BLaER1 treated with 17β-estradiol and CSF1 and Interleukin-3, amounts not matched to agents 10 nM and 100 nM (cell line): ENCODE measurements at regions not wholly inside any gene's neighbourhood (a gene's known extent, or its start where the extent isn't known, plus 50 kb on each side); places are given as distances from the start of the nearest gene placed in this dataset.
A peak's percentile ranks its signal among the peaks of the same experiment; 100 is the strongest.
"Not testable (repeated sequence)": the region's sequence is repeated elsewhere in the genome, so short reads cannot be mapped to it uniquely, and the experiment has no call there.

ENCODE experiments used
- H3K27ac ChIP-seq, 11 experiments: shearing (Covaris generic); formaldehyde crosslinking; 2 replicates each; pipeline ENCODE4 v1.8.1; 2022
- H3K27me3 ChIP-seq, 11 experiments: shearing (Covaris generic); formaldehyde crosslinking; 2 replicates each; pipeline ENCODE4 v1.8.1; 2022
- H3K36me3 ChIP-seq, 11 experiments: shearing (Covaris generic); formaldehyde crosslinking; 2 replicates each; pipeline ENCODE4 v1.8.1; 2022
- H3K4me1 ChIP-seq, 10 experiments: shearing (Covaris generic); formaldehyde crosslinking; 2 replicates each; pipeline ENCODE4 v1.8.1; 2022
- H3K4me2 ChIP-seq, 11 experiments: shearing (Covaris generic); formaldehyde crosslinking; 2 replicates each; pipeline ENCODE4 v1.8.1; 2022
- H3K4me3 ChIP-seq, 10 experiments: shearing (Covaris generic); formaldehyde crosslinking; 2 replicates each; pipeline ENCODE4 v1.8.1; 2022
- H3K9ac ChIP-seq, 11 experiments: shearing (Covaris generic); formaldehyde crosslinking; 2 replicates each; pipeline ENCODE4 v1.8.1; 2022
- H3K9me3 ChIP-seq, 11 experiments: shearing (Covaris generic); formaldehyde crosslinking; replicated peaks in 1 of 11; 2 replicates each; pipeline ENCODE4 v1.8.1; 2022
- H4K20me1 ChIP-seq, 11 experiments: shearing (Covaris generic); formaldehyde crosslinking; 2 replicates each; pipeline ENCODE4 v1.8.1; 2022
- Cebpa-rat ChIP-seq, 11 experiments: shearing (Covaris generic); IDR thresholded peaks; 2 replicates each; pipeline ENCODE4 v1.8.1; 2022

DNA sequence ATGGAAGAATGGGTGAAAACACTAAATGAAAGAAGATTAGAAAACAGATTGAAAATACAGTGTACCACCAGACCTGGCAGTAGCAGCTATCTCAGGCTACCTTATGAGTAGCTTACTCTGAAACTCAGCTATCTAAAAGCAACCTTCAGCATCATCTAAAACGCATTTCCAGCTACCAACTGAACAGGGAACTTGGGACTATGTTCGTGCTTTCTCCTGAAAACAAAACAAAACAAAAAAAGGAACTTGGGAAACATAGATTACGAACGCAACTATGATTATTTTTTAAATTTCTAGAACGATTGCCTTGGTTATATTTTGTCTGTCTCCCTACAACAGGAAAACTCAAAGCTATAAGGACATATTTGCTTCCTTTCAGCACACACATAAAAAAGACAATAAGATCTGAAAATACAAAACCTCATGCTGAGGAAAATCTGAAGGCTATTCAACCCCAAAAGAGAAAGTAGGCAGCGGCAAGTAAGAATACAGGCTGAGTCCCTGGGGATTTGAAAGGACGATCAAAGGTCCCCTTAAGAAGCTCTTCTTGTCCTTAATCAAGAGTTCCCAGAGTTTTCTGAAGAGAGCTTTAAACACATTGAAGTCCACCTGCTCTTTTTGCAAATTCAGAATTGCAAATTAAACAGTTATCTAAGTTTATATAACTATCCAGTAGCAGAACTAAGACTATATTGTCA lies 53.4 kb downstream of the OR2K2 start:
- Histone ChIP-seq H3K27me3 (no peaks in the 10 kb centered on the region), H3K4me1 (peaks cover 0 to 8% (median 0%) of the 10 kb centered on the region in 10 experiments; a peak in 4 of 20 replicates), H3K27ac (peak overlapping the region in 2 of 11 experiments; percentile 4 to 24; a peak in 1 of 22 replicates), H4K20me1 (no peaks in the 10 kb centered on the region), H3K9ac (peak overlapping the region in 6 of 11 experiments; percentile 7 to 61 (median 28); a peak in 8 of 22 replicates), H3K9me3 (no peaks in the 10 kb centered on the region), H3K4me3 (peak overlapping the region in 7 of 10 experiments; percentile 15 to 49 (median 40); a peak in 9 of 20 replicates), H3K36me3 (no peaks in the 10 kb centered on the region), H3K4me2 (peak overlapping the region; percentile 28 to 64 (median 39); a peak in 19 of 22 replicates)
- TF ChIP-seq Cebpa-rat (IDR thresholded peaks at IDR 0.05) = no peak

DNA sequence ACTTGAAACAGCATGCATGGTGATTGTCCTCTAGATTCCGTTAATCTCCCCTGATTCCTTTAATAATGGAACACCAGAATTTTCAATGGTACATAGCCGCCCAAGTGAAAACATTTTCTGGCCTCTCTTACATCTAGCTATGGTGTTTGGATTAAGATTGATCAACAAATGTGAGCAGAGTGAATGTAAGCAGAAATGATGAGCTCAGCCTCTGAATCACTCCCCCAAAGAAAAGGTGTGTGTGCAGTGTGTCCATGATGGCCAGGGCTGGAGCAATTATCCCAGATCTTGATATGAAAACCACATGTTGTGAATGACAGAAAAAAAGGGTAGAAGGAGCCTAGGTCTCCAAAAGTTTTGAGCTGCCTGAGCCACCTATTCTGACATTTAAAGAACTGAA lies 55.3 kb downstream of the OR2K2 start:
- H3K4me2 ChIP-seq = no peak overlapping the region
- H3K27ac ChIP-seq = no peak overlapping the region
- no peak overlapping the region for H3K9ac ChIP-seq
- no peaks in the 10 kb centered on the region for H3K27me3 ChIP-seq
- no peak overlapping the region for H3K4me3 ChIP-seq
- no peak for TF ChIP-seq Cebpa-rat (IDR thresholded peaks at IDR 0.05)
- no peaks in the 10 kb centered on the region for H4K20me1 ChIP-seq
- H3K9me3 ChIP-seq = no peaks in the 10 kb centered on the region
- no peaks in the 10 kb centered on the region for H3K36me3 ChIP-seq
- H3K4me1 ChIP-seq = peaks cover 0 to 8% (median 0%) of the 10 kb centered on the region in 10 experiments; a peak in 4 of 20 replicates

DNA sequence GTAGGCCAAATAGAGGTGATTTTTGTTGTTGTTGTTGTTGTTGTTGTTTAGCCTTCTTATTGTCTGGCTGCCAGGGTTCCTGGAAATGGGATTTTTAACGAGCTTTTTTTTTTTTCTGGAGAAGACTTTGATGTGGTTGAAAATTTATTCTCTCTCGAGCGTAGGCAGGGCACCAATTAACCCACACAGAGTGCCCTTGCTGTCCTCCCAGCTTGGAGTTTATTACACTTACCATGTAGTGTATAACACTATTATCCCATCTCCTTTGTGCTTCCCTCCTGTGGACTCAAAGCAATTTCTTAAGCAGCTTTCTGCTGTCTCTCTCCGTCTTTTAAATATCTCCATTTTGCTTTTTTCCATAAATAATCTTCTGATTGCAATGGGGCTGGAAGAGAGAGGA lies 57.4 kb downstream of the OR2K2 start:
- Histone ChIP-seq H3K9ac (no peak overlapping the region), H3K27ac (no peak overlapping the region), H3K4me1 (peaks cover 0 to 8% (median 0%) of the 10 kb centered on the region in 10 experiments; a peak in 4 of 20 replicates), H3K4me2 (no peak overlapping the region), H3K27me3 (no peaks in the 10 kb centered on the region), H4K20me1 (no peaks in the 10 kb centered on the region), H3K36me3 (no peaks in the 10 kb centered on the region), H3K4me3 (no peak overlapping the region), H3K9me3 (peaks cover 0 to 3% (median 0%) of the 10 kb centered on the region in 11 experiments; a peak in 3 of 22 replicates)
- TF ChIP-seq Cebpa-rat (IDR thresholded peaks at IDR 0.05) = no peak

DNA sequence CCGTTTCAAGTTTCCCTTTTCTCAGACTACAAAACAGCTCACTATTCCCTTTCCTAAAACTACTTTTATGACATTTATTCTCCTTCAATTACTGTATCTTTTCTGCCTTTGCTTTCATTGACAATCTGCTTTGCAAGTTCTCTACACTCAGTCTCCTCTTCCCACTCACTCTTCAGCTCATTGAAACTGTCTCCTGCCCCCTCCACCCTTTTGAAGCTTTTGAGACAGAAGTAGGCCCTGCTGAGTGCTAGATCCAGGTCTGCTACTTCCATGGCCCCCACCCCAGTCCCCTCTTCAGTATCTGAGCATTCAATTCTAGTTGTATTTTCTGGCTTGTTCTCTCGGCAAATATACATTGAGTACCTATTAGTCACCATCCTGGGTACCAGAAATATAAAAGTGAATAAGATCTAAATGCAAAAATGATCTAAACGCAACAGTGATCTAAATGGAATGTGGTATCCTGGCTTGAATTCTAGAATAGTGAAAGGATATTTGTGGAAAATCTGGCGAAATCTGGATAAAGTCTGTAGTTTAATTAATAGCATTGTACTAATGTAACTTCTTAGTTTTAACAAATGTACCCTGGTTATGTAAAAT lies 58.4 kb downstream of the OR2K2 start:
- H3K4me3 ChIP-seq = no peak overlapping the region

DNA sequence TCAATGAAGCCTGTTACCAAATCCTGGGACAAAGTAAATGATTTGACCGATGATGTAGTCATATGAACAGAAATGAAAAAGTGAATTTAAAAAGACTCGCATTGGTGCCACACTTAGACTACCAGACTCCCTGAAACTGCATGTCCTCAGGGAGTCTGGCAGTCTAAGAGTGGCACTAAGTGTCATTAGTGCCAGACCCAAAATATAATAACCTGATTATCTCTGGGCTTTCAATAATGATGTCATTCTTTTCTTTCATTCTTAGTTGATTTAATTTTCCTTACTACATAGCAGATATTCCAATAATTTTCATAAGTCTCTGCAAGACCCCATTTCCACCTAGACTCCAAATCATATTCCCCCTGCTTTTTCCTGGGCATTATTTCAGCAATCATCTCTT lies 59.0 kb downstream of the OR2K2 start:
- no peaks in the 10 kb centered on the region for H3K27me3 ChIP-seq
- H3K27ac ChIP-seq = no peak overlapping the region
- no peak overlapping the region for H3K9ac ChIP-seq
- no peak for TF ChIP-seq Cebpa-rat (IDR thresholded peaks at IDR 0.05)
- H3K4me2 ChIP-seq = no peak overlapping the region
- no peaks in the 10 kb centered on the region for H4K20me1 ChIP-seq
- peaks cover 0 to under 1% (median 0%) of the 10 kb centered on the region in 10 experiments; a peak in 1 of 20 replicates for H3K4me1 ChIP-seq
- H3K4me3 ChIP-seq = no peak overlapping the region
- no peaks in the 10 kb centered on the region for H3K36me3 ChIP-seq
- H3K9me3 ChIP-seq = peaks cover 12 to 18% (median 13%) of the 10 kb centered on the region in 11 experiments

More for the DNA sequence above, 58.4 kb downstream of the OR2K2 start:
- H3K4me2 ChIP-seq = no peak overlapping the region
- peaks cover 0 to 5% (median 0%) of the 10 kb centered on the region in 10 experiments; a peak in 4 of 20 replicates for H3K4me1 ChIP-seq
- H4K20me1 ChIP-seq = no peaks in the 10 kb centered on the region
- no peak for TF ChIP-seq Cebpa-rat (IDR thresholded peaks at IDR 0.05)
- peaks cover 6 to 12% (median 8%) of the 10 kb centered on the region in 11 experiments; a peak in 18 of 22 replicates for H3K9me3 ChIP-seq
- no peak overlapping the region for H3K9ac ChIP-seq
- no peak overlapping the region for H3K27ac ChIP-seq
- no peaks in the 10 kb centered on the region for H3K27me3 ChIP-seq
- H3K36me3 ChIP-seq = no peaks in the 10 kb centered on the region

DNA sequence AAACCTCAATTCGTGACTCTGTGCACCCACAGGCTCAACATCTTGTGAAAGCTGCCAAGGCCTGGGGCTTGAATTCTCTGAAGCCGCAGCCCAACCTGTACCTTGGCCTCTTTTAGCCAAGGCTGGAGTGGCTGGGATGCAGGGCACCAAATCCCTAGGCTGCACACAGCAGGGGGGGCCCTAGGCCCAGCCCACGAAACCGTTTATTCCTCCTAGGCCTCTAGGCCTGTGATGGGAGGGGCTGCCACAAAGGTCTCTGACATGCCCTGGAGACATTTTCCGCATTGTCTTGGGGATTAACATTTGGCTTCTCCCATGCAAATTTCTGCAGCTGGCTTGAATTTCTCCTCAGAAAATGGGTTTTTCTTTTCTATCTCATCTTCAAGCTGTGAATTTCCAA lies 64.0 kb downstream of the OR2K2 start:
- not testable (repeated sequence) for H4K20me1 ChIP-seq, H3K27me3 ChIP-seq, H3K27ac ChIP-seq, H3K4me2 ChIP-seq, H3K4me1 ChIP-seq, H3K36me3 ChIP-seq, H3K9ac ChIP-seq, H3K4me3 ChIP-seq
- H3K9me3 ChIP-seq = peaks cover 21 to 30% (median 26%) of the 10 kb centered on the region in 11 experiments

DNA sequence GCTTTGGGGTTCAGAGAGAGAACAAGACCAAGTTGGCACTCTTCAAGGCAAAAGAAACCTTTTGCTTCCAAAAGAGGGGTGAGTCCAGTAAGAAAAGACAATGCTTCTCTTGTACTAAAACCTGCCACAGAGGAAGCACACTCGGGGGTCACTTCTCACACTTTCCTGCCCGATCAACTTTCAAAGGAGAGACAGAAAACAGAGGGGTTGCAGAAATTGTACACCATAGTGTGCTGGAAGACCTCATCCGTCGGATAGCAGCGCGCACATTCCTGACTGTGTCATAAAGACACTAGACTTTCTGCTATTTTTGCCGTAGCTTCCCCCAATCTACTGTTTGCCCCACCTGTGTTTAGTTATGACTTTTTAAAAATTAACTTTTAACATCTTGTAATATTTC lies 66.9 kb downstream of the OR2K2 start:
- TF ChIP-seq Cebpa-rat (IDR thresholded peaks at IDR 0.05) = no peak
- no peaks in the 10 kb centered on the region for H3K4me1 ChIP-seq
- peaks cover 21 to 30% (median 26%) of the 10 kb centered on the region in 11 experiments for H3K9me3 ChIP-seq
- H3K27ac ChIP-seq = no peak overlapping the region
- no peaks in the 10 kb centered on the region for H3K36me3 ChIP-seq
- no peaks in the 10 kb centered on the region for H4K20me1 ChIP-seq
- H3K4me3 ChIP-seq = no peak overlapping the region
- no peak overlapping the region for H3K4me2 ChIP-seq
- H3K27me3 ChIP-seq = no peaks in the 10 kb centered on the region
- H3K9ac ChIP-seq = no peak overlapping the region

DNA sequence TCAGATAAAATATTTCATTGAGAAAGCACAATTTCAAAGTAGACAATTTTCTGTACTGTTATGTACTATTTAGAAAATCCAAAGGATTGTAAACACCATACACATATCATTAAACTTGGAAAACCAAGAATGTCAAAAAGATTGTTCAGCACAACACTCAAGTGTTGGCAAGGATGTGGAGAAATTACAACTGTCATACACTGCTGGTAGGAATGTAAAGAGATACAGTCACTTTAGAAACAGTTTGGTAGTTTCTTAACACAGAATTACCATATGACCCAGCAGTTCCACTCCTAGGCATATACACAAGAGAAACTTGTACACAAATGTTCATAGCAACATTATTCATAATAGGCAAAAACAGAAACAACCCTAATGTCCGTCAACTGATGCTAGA lies 71.2 kb downstream of the OR2K2 start:
- H3K36me3 ChIP-seq = no peaks in the 10 kb centered on the region
- no peaks in the 10 kb centered on the region for H3K27me3 ChIP-seq
- H3K4me2 ChIP-seq = no peak overlapping the region
- no peaks in the 10 kb centered on the region for H4K20me1 ChIP-seq
- H3K4me1 ChIP-seq = 0 out of 20 replicates have a peak, but pooled peaks cover 0 to 4% (median 0%) of the 10 kb centered on the region in 10 experiments
- no peak overlapping the region for H3K9ac ChIP-seq
- no peaks in the 10 kb centered on the region; a peak in 3 of 22 replicates for H3K9me3 ChIP-seq
- no peak overlapping the region for H3K4me3 ChIP-seq
- no peak for TF ChIP-seq Cebpa-rat (IDR thresholded peaks at IDR 0.05)
- no peak overlapping the region for H3K27ac ChIP-seq

DNA sequence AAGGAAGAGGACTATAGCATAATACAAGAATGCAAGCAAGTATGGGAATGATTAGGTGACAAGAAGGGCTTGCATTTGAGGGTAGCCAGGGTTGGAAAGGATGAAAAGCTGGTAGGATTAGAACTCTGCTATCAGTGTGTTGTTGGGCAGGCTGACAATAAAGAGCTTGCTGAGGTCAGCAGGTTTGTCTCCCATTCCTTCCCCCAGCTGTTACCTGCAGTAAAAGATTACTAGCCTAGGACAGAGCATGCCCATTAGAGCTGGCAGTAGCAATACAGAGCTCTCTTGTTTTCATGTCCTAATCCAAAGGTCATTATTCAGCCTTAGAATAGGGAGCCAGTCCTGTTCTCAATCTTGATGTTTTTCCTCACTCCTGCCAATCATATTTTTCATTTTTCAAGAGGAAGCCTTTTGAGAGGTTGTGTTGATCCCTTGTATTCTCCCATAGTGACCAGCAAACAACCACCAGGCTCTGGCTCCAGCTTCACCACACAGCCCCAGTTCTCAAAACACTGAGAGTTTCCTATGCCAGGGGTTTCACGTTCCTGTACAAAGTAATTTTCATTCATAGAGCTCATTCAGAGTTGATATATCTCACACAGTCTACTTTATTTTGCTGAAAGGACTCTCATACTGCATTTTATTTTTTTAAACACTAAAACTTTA lies 71.7 kb downstream of the OR2K2 start:
- Histone ChIP-seq H3K27me3 (no peaks in the 10 kb centered on the region), H3K4me3 (no peak overlapping the region), H3K27ac (no peak overlapping the region), H3K9ac (no peak overlapping the region), H3K36me3 (no peaks in the 10 kb centered on the region), H3K4me1 (0 out of 20 replicates have a peak, but pooled peaks cover 0 to 6% (median 0%) of the 10 kb centered on the region in 10 experiments), H4K20me1 (no peaks in the 10 kb centered on the region), H3K4me2 (no peak overlapping the region), H3K9me3 (peaks cover 0 to 4% (median 0%) of the 10 kb centered on the region in 11 experiments; a peak in 5 of 22 replicates)
- no peak for TF ChIP-seq Cebpa-rat (IDR thresholded peaks at IDR 0.05)
